22Rv1 (cell line): ENCODE measurements at regions not wholly inside any gene's neighbourhood (a gene's known extent, or its start where the extent isn't known, plus 50 kb on each side); places are given as distances from the start of the nearest gene placed in this dataset.

Experiments
- ZFX ChIP-seq: fragments of 450-650 bp; IDR thresholded peaks from 2 replicates; pipeline ENCODE4 v1.6.1; 2017; ENCODE audit warnings: antibody characterized with exemption, borderline replicate concordance
- TF ChIP-seq, protein P1 (sequence below): fragments of 450-650 bp; IDR thresholded peaks from 2 replicates; pipeline ENCODE4 v1.5.1; 2017; ENCODE audit warnings: mild to moderate bottlenecking

DNA sequence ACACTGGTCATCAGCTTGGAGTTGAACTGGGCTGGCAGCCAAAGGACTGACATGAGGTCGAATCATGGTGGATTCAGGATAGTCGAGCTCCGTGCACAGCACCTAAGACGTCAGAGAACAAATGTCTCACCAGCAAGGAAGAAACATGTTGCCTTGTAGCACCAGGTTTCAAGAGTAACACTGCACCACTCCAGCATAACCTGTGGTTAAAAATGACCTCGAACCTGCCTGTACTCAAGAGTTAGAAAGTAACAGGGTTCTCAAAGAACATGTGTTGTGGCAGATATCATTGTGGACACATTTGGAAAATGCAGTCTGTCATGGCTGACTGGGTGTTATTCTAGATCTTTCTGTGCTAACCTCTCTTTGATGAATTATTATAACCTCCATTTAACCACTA, 511.6 kb downstream of the CDH26 start:
- TF ChIP-seq, protein P1, sequence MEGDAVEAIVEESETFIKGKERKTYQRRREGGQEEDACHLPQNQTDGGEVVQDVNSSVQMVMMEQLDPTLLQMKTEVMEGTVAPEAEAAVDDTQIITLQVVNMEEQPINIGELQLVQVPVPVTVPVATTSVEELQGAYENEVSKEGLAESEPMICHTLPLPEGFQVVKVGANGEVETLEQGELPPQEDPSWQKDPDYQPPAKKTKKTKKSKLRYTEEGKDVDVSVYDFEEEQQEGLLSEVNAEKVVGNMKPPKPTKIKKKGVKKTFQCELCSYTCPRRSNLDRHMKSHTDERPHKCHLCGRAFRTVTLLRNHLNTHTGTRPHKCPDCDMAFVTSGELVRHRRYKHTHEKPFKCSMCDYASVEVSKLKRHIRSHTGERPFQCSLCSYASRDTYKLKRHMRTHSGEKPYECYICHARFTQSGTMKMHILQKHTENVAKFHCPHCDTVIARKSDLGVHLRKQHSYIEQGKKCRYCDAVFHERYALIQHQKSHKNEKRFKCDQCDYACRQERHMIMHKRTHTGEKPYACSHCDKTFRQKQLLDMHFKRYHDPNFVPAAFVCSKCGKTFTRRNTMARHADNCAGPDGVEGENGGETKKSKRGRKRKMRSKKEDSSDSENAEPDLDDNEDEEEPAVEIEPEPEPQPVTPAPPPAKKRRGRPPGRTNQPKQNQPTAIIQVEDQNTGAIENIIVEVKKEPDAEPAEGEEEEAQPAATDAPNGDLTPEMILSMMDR = no peak
- TF ChIP-seq ZFX = no peak
